Gastroesophageal sphincter (tissue), 2 donors: ENCODE measurements at regions not wholly inside any gene's neighbourhood (a gene's known extent, or its start where the extent isn't known, plus 50 kb on each side); places are given as distances from the start of the nearest gene placed in this dataset.

Source experiments
- EP300 ChIP-seq: sonication (generic); formaldehyde crosslinking; IDR thresholded peaks from one replicate; pipeline ENCODE4 v1.6.1; 2017; ENCODE audit warnings: antibody characterized with exemption, mild to moderate bottlenecking
- POLR2A ChIP-seq, 2 donors: fragments of 450-650 bp; IDR thresholded peaks; one replicate each; pipeline ENCODE4 v1.6.1; 2017; ENCODE audit warnings: antibody characterized with exemption in 2 of 2, mild to moderate bottlenecking in 2 of 2, moderate library complexity in 1 of 2

GRCh38 chr2:22826703-22827102, 558.3 kb upstream of the KLHL29 start:
- TF ChIP-seq POLR2A (IDR thresholded peaks at IDR 0.05) = no peak
- no peak for TF ChIP-seq EP300
